Endodermal cell (in vitro differentiated cells): ENCODE measurements at regions not wholly inside any gene's neighbourhood (a gene's known extent, or its start where the extent isn't known, plus 50 kb on each side); places are given as distances from the start of the nearest gene placed in this dataset.
"Not testable (repeated sequence)": the region's sequence is repeated elsewhere in the genome, so short reads cannot be mapped to it uniquely, and the experiment has no call there.

ENCODE experiments used
- DNase-seq: peaks from one replicate; pipeline ENCODE4 v3.0.0-alpha.2; 2017
- H3K27ac ChIP-seq: 2 replicates; pipeline ENCODE4 v1.5.1; 2013; ENCODE audit warnings: mild to moderate bottlenecking, low read depth, low read length, moderate library complexity
- H3K27me3 ChIP-seq: 2 replicates; pipeline ENCODE4 v1.6.1; 2013; ENCODE audit warnings: mild to moderate bottlenecking, low read length, moderate library complexity; ENCODE audit not compliant: insufficient read depth, control insufficient read depth, poor library complexity, severe bottlenecking
- H3K36me3 ChIP-seq: 2 replicates; pipeline ENCODE4 v1.7.0; 2013; ENCODE audit warnings: mild to moderate bottlenecking, low read length, moderate library complexity; ENCODE audit not compliant: control insufficient read depth, insufficient read depth
- H3K4me1 ChIP-seq: one replicate; pipeline ENCODE4 v1.7.0; 2013; ENCODE audit warnings: low read length; ENCODE audit not compliant: control insufficient read depth, insufficient read depth
- H3K4me3 ChIP-seq: 2 replicates; pipeline ENCODE4 v1.5.1; 2013; ENCODE audit warnings: mild to moderate bottlenecking, low read length, moderate library complexity
- H3K9ac ChIP-seq: 2 replicates; pipeline ENCODE4 v1.6.1; 2013; ENCODE audit warnings: mild to moderate bottlenecking, low read length, moderate library complexity; ENCODE audit not compliant: poor library complexity, severe bottlenecking; ENCODE audit errors: extremely low read depth
- H3K9me3 ChIP-seq: 2 replicates; pipeline ENCODE4 v1.6.1; 2013; ENCODE audit warnings: mild to moderate bottlenecking, low read length, moderate library complexity; ENCODE audit not compliant: control insufficient read depth
- H3K27ac Mint-ChIP-seq: 2 replicates; pipeline ENCODE4 v1.8.0; 2020; ENCODE audit warnings: mixed read lengths
- H3K27me3 Mint-ChIP-seq: 2 replicates; pipeline ENCODE4 v1.8.0; 2021; ENCODE audit warnings: mild to moderate bottlenecking, mixed read lengths; ENCODE audit not compliant: insufficient read depth
- H3K36me3 Mint-ChIP-seq: 2 replicates; pipeline ENCODE4 v1.8.0; 2020; ENCODE audit warnings: low read depth, mixed read lengths
- H3K4me1 Mint-ChIP-seq: 2 replicates; pipeline ENCODE4 v1.8.0; 2020; ENCODE audit warnings: mixed read lengths
- H3K4me3 Mint-ChIP-seq: 2 replicates; pipeline ENCODE4 v1.8.0; 2020; ENCODE audit warnings: mild to moderate bottlenecking, moderate library complexity, mixed read lengths
- H3K9me3 Mint-ChIP-seq: 2 replicates; pipeline ENCODE4 v1.8.0; 2020; ENCODE audit warnings: mild to moderate bottlenecking, mixed read lengths
- WGBS, 2 experiments: methylation state at CpG; one replicate each; pipeline versions ENCODE4 v1.1.5 to v1.1.7; 2013; ENCODE audit warnings: missing lambda C conversion rate in 2 of 2, mixed read lengths in 1 of 2; ENCODE audit not compliant: insufficient coverage in 1 of 2, insufficient read length in 1 of 2; 5-methylcytosine and 5-hydroxymethylcytosine counted together
- TF ChIP-seq, protein P1 (sequence below): fragments of 200-600 bp; sonication (generic); conservative IDR thresholded peaks from 2 replicates; pipeline ENCODE4 v1.5.0; 2021; ENCODE audit warnings: antibody characterized with exemption, mild to moderate bottlenecking

DNA sequence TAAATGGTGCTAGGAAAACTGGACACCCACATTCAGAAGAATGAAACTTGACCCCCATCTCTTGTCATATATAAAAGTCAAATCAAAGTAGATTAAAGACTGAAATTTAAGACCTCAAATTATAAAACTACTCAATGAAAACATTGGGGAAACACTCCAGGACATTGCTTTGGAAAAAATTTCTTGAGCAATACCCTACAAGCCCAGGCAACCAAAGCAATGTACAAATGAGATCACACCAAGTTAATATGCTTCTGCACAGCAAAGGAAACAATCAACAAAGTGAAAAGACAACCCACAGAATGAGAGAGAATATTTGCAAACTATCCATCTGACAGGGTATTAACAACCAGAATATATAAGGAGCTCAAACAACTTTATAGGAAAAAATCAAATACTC is 407.9 kb upstream of the BTBD3 start:
- peaks cover 15% of the 10 kb centered on the region for H3K9me3 Mint-ChIP-seq

DNA sequence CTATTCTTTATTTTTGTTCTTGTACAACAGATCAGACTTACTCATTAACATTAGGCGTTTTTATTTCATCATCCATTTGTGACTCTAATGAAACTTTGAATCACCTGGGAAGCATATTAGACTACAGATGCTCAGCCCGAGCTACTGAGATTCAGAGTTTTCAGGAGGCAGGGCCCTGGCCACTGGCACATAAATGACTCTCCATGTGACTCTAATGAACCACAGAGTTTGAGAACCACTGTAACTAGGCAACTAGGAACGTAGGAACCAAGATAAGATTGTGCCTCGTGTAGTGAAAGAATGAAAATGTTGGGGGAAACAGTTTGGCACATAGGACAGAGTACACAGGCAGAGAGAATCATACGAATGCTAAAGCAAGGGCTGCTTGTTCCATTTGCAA is 405.9 kb upstream of the BTBD3 start:
- Mint-ChIP-seq H3K9me3 (peaks cover 13% of the 10 kb centered on the region), H3K27ac (no peak overlapping the region), H3K4me3 (no peak overlapping the region), H3K4me1 (no peaks in the 10 kb centered on the region), H3K36me3 (no peaks in the 10 kb centered on the region), H3K27me3 (no peaks in the 10 kb centered on the region)
- DNase-seq, result no peak
- Histone ChIP-seq H3K4me1 (no peaks in the 10 kb centered on the region), H3K27ac (no peak overlapping the region), H3K36me3 (no peaks in the 10 kb centered on the region), H3K4me3 (no peak overlapping the region), H3K9ac (no peak overlapping the region), H3K9me3 (no peaks in the 10 kb centered on the region), H3K27me3 (no peaks in the 10 kb centered on the region)
- 90 to 98% methylated on average over 5 of the region's 5 CpGs for WGBS, 2 experiments
- TF ChIP-seq, protein P1, sequence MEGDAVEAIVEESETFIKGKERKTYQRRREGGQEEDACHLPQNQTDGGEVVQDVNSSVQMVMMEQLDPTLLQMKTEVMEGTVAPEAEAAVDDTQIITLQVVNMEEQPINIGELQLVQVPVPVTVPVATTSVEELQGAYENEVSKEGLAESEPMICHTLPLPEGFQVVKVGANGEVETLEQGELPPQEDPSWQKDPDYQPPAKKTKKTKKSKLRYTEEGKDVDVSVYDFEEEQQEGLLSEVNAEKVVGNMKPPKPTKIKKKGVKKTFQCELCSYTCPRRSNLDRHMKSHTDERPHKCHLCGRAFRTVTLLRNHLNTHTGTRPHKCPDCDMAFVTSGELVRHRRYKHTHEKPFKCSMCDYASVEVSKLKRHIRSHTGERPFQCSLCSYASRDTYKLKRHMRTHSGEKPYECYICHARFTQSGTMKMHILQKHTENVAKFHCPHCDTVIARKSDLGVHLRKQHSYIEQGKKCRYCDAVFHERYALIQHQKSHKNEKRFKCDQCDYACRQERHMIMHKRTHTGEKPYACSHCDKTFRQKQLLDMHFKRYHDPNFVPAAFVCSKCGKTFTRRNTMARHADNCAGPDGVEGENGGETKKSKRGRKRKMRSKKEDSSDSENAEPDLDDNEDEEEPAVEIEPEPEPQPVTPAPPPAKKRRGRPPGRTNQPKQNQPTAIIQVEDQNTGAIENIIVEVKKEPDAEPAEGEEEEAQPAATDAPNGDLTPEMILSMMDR, result no peak

More for the DNA sequence above, 407.9 kb upstream of the BTBD3 start:
- Mint-ChIP-seq H3K36me3 (no peaks in the 10 kb centered on the region), H3K4me1 (no peaks in the 10 kb centered on the region), H3K27ac (no peak overlapping the region), H3K4me3 (no peak overlapping the region), H3K27me3 (no peaks in the 10 kb centered on the region)
- H3K9me3 ChIP-seq, result no peaks in the 10 kb centered on the region
- H3K4me1 ChIP-seq, result no peaks in the 10 kb centered on the region
- TF ChIP-seq, protein P1, result no peak
- no peak for DNase-seq
- H3K27ac ChIP-seq, result no peak overlapping the region
- no peaks in the 10 kb centered on the region for H3K27me3 ChIP-seq
- no peaks in the 10 kb centered on the region for H3K36me3 ChIP-seq
- H3K4me3 ChIP-seq, result no peak overlapping the region
- no peak overlapping the region for H3K9ac ChIP-seq

DNA sequence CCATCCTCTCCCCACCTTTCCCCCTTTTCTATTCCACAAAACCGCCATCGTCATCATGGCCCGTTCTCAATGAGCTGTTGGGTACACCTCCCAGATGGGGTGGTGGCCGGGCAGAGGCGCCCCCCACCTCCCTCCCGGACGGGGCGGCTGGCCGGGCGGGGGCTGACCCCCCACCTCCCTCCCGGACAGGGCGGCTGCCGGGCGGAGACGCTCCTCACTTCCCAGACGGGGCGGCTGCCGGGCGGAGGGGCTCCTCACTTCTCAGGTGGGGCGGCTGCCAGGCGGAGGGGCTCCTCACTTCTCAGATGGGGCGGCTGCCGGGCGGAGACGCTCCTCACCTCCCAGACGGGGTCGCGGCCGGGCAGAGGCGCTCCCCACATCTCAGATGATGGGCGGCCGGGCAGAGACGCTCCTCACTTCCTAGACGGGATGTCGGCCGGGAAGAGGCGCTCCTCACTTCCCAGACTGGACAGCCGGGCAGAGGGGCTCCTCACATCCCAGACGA is 404.4 kb upstream of the BTBD3 start:
- H3K9me3 Mint-ChIP-seq, result peaks cover 13% of the 10 kb centered on the region
- 97% methylated on average over 17 of the region's 39 CpGs; no CpG with 5 or more reads in 1 of the 2 experiments for WGBS, 2 experiments
- H3K4me3 ChIP-seq, H3K27ac ChIP-seq, H3K27ac Mint-ChIP-seq, H3K4me1 Mint-ChIP-seq, H3K4me3 Mint-ChIP-seq, H3K36me3 Mint-ChIP-seq, DNase-seq, H3K36me3 ChIP-seq, H3K27me3 ChIP-seq, H3K27me3 Mint-ChIP-seq, H3K9ac ChIP-seq, H3K9me3 ChIP-seq, H3K4me1 ChIP-seq: not testable (repeated sequence)

DNA sequence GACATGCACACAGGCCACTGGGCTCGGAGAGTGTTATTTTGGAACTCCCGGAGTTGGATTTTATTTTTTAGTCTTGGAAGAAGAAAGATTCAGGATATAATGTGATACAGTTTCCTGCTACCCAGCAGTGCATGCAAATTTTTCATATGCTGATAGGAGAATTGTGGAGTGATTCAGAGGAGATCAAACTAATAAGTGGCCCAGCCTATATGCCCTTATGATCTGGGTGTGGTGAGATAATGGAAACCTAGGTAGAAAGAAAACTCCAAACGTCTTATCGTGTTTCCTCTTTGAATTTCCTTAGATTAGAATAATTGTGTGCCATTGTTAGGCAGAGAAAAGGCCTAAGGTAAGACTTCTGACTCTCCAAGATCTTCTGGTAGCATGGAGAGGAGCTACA is 401.2 kb upstream of the BTBD3 start:
- TF ChIP-seq, protein P1, result no peak

More for the DNA sequence above, 401.2 kb upstream of the BTBD3 start:
- DNase-seq, result no peak
- Histone ChIP-seq H3K4me3 (no peak overlapping the region), H3K36me3 (no peaks in the 10 kb centered on the region), H3K27ac (no peak overlapping the region), H3K9me3 (no peaks in the 10 kb centered on the region), H3K27me3 (no peaks in the 10 kb centered on the region), H3K4me1 (no peaks in the 10 kb centered on the region), H3K9ac (no peak overlapping the region)
- Mint-ChIP-seq H3K36me3 (no peaks in the 10 kb centered on the region), H3K9me3 (peaks cover 13% of the 10 kb centered on the region), H3K27me3 (no peaks in the 10 kb centered on the region), H3K4me3 (no peak overlapping the region), H3K4me1 (no peaks in the 10 kb centered on the region), H3K27ac (no peak overlapping the region)
- WGBS, 2 experiments, result 86 to 98% methylated on average over 4 of the region's 4 CpGs
